A673 (cell line): ENCODE measurements at regions not wholly inside any gene's neighbourhood (a gene's known extent, or its start where the extent isn't known, plus 50 kb on each side); places are given as distances from the start of the nearest gene placed in this dataset.

Experiments used
- BruUV-seq: library from RNA; stranded (reverse); fragments of 400-500 nt; replicated peaks from 2 replicates; lab custom pipeline; 2021; lab: Mats Ljungman, UMichigan
- CTCF ChIA-PET: fragments of 300-600 bp; sonication (Branson Sonifier 250); formaldehyde crosslinking; loops from one replicate; lab custom pipeline; 2022; ENCODE audit warnings: antibody characterized with exemption; lab: Charles Lee
- POLR2A ChIA-PET: fragments of 300-600 bp; sonication (Branson Sonifier 250); formaldehyde crosslinking; loops from one replicate; lab custom pipeline; 2022; ENCODE audit warnings: antibody characterized with exemption; ENCODE audit not compliant: low non-redundant PET; lab: Charles Lee
- DNase-seq: peaks from one replicate; pipeline ENCODE4 v3.0.0-alpha.2; 2015; ENCODE audit warnings: low spot score
- H3K27ac ChIP-seq: fragments of 200-600 bp; sonication (generic); 2 replicates; pipeline ENCODE4 v1.5.1; 2016; ENCODE audit warnings: mixed run types, low read depth, mild to moderate bottlenecking, mixed read lengths, antibody characterized with exemption, low read length; ENCODE audit not compliant: poor library complexity, severe bottlenecking
- H3K27me3 ChIP-seq: fragments of 200-600 bp; sonication (generic); replicated peaks from 2 replicates; pipeline ENCODE4 v1.6.1; 2017; ENCODE audit warnings: mixed run types, low read depth, mild to moderate bottlenecking, mixed read lengths, antibody characterized with exemption, low read length; ENCODE audit not compliant: insufficient read depth, poor library complexity
- H3K36me3 ChIP-seq: fragments of 200-600 bp; sonication (generic); 2 replicates; pipeline ENCODE4 v1.6.1; 2016; ENCODE audit warnings: mixed run types, mild to moderate bottlenecking, mixed read lengths, antibody characterized with exemption, low read length; ENCODE audit not compliant: insufficient read depth, poor library complexity, severe bottlenecking
- H3K4me1 ChIP-seq: fragments of 200-600 bp; sonication (generic); 2 replicates; pipeline ENCODE4 v1.6.1; 2017; ENCODE audit warnings: mixed run types, mild to moderate bottlenecking, mixed read lengths, antibody characterized with exemption, low read length; ENCODE audit not compliant: insufficient read depth, poor library complexity, severe bottlenecking
- H3K4me3 ChIP-seq: fragments of 200-600 bp; sonication (generic); 2 replicates; pipeline ENCODE4 v1.5.1; 2016; ENCODE audit warnings: low read depth, mixed run types, mild to moderate bottlenecking, mixed read lengths, low read length; ENCODE audit not compliant: poor library complexity, severe bottlenecking
- H3K9me3 ChIP-seq: fragments of 200-600 bp; sonication (generic); 2 replicates; pipeline ENCODE4 v1.6.1; 2016; ENCODE audit warnings: mixed run types, low read depth, mild to moderate bottlenecking, mixed read lengths, antibody characterized with exemption, low read length; ENCODE audit not compliant: poor library complexity, severe bottlenecking
- CTCF ChIP-seq: fragments of 300-800, 200-600 bp; sonication (generic); conservative IDR thresholded peaks from 2 replicates; pipeline ENCODE4 v1.5.1; 2017; ENCODE audit warnings: low read depth, mild to moderate bottlenecking, antibody characterized with exemption, low read length, moderate library complexity, mixed read lengths
- EZH2 ChIP-seq: fragments of 200-600 bp; sonication (generic); IDR thresholded peaks from 2 replicates; pipeline ENCODE4 v1.6.1; 2017; ENCODE audit warnings: borderline replicate concordance, low read depth, mild to moderate bottlenecking, mixed read lengths, antibody characterized with exemption, low read length; ENCODE audit not compliant: poor library complexity, severe bottlenecking
- intact Hi-C: fragments of 100-400 bp; cut with micrococcal nuclease; formaldehyde crosslinking; loops from one replicate; pipeline ENCODE4 v1.10.0; 2022; ENCODE audit not compliant: unreplicated experiment

GRCh38 chr1:29382851-29383745, 146.8 kb downstream of the PTPRU start:
- no peaks in the 10 kb centered on the region for H3K27me3 ChIP-seq
- POLR2A ChIA-PET, result no interaction called here
- CTCF ChIA-PET, result no interaction called here
- no peaks in the 10 kb centered on the region for H3K36me3 ChIP-seq
- peaks cover 14% of the 10 kb centered on the region for H3K9me3 ChIP-seq
- intact Hi-C loops, result no loop called here
- no TSS peak for BruUV-seq
- no peaks in the 10 kb centered on the region for H3K4me1 ChIP-seq
- no peak for DNase-seq
- H3K4me3 ChIP-seq, result no peak overlapping the region
- no peak for TF ChIP-seq EZH2
- no peak for TF ChIP-seq CTCF
- H3K27ac ChIP-seq, result no peak overlapping the region

DNA sequence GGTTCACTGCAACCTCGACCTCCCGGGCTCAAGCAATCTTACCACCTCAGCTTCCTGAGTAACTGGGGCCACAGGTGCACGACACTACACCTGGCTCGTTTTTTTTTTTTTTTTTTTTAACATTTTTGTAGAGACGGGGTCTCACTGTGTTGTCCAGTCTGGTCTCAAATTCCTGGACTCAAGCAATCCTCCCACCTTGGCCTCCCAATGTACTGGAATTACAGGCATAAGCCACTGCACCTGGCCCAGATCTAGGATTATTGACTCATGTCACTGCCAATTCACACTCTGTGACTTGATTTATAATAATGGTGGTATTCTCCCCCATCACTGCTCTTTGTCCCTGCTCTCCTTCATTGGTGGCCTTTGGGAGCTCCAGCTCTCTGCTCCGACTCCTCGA, 145.1 kb downstream of the PTPRU start:
- ChIA-PET CTCF (no interaction called here), POLR2A (no interaction called here)
- Histone ChIP-seq H3K36me3 (no peaks in the 10 kb centered on the region), H3K27ac (no peak overlapping the region), H3K4me1 (no peaks in the 10 kb centered on the region), H3K27me3 (no peaks in the 10 kb centered on the region), H3K4me3 (no peak overlapping the region), H3K9me3 (peaks cover 24% of the 10 kb centered on the region)
- BruUV-seq, result no TSS peak
- intact Hi-C loops, result no loop called here
- TF ChIP-seq CTCF (no peak), EZH2 (no peak)
- DNase-seq, result no peak

- H3K9me3 ChIP-seq, result peaks cover 24% of the 10 kb centered on the region
- no peak for DNase-seq
- TF ChIP-seq EZH2, result no peak
- no peak for TF ChIP-seq CTCF
- BruUV-seq, result no TSS peak
- ChIA-PET POLR2A (no interaction called here), CTCF (interaction anchor here (0.5 to 1.0 kb wide), 2 partner anchors 180 to 409 kb away, joined by 3 to 5 read pairs; no protein-coding TSS in a partner anchor)
- H3K4me1 ChIP-seq, result no peaks in the 10 kb centered on the region
- intact Hi-C loops, result no loop called here
- no peak overlapping the region for H3K27ac ChIP-seq
- no peak overlapping the region for H3K4me3 ChIP-seq
- H3K27me3 ChIP-seq, result peaks cover 4% of the 10 kb centered on the region
- no peaks in the 10 kb centered on the region for H3K36me3 ChIP-seq
Measured at GRCh38 chr1:29380532-29380931, 144.2 kb downstream of the PTPRU start.
